Neural progenitor cell (in vitro differentiated cells): ENCODE measurements at regions not wholly inside any gene's neighbourhood (a gene's known extent, or its start where the extent isn't known, plus 50 kb on each side); places are given as distances from the start of the nearest gene placed in this dataset.

Source experiments
- DNase-seq: peaks from one replicate; pipeline ENCODE4 v3.0.0-alpha.2; 2016; ENCODE audit warnings: low spot score
- H2AFZ ChIP-seq: fragments of 200-600 bp; sonication (generic); replicated peaks from 2 replicates; pipeline ENCODE4 v1.6.1; 2016; ENCODE audit warnings: antibody characterized with exemption
- H3F3A ChIP-seq: fragments of 200-600 bp; sonication (generic); 2 replicates; pipeline ENCODE4 v1.6.1; 2016; ENCODE audit warnings: antibody characterized with exemption, low read depth
- H3K27ac ChIP-seq: fragments of 200-600 bp; sonication (generic); 2 replicates; pipeline ENCODE4 v1.5.1; 2016; ENCODE audit warnings: mild to moderate bottlenecking
- H3K27me3 ChIP-seq: fragments of 200-600 bp; sonication (generic); 2 replicates; pipeline ENCODE4 v1.6.1; 2016; ENCODE audit warnings: mild to moderate bottlenecking, moderate library complexity
- H3K36me3 ChIP-seq: fragments of 200-600 bp; sonication (generic); 2 replicates; pipeline ENCODE4 v1.5.1; 2016
- H3K4me1 ChIP-seq: fragments of 200-600 bp; sonication (generic); 2 replicates; pipeline ENCODE4 v1.6.1; 2016; ENCODE audit warnings: mixed run types
- H3K4me2 ChIP-seq: fragments of 200-600 bp; sonication (generic); 2 replicates; pipeline ENCODE4 v1.6.1; 2016
- H3K4me3 ChIP-seq: fragments of 200-600 bp; sonication (generic); 2 replicates; pipeline ENCODE4 v1.5.1; 2016
- H3K79me2 ChIP-seq: fragments of 200-600 bp; sonication (generic); 2 replicates; pipeline ENCODE4 v1.6.1; 2016; ENCODE audit warnings: low read depth
- H3K9ac ChIP-seq: fragments of 200-600 bp; sonication (generic); 2 replicates; pipeline ENCODE4 v1.6.1; 2016
- H3K9me3 ChIP-seq: fragments of 200-600 bp; sonication (generic); 2 replicates; pipeline ENCODE4 v1.5.1; 2016; ENCODE audit warnings: low read depth
- H4K20me1 ChIP-seq: fragments of 200-600 bp; sonication (generic); 2 replicates; pipeline ENCODE4 v1.6.1; 2016; ENCODE audit warnings: low read depth
- H3K27ac Mint-ChIP-seq: 3 replicates; pipeline ENCODE4 v1.8.0; 2021; ENCODE audit warnings: mixed read lengths
- H3K27me3 Mint-ChIP-seq: 2 replicates; pipeline ENCODE4 v1.8.0; 2022; ENCODE audit warnings: low read depth, mild to moderate bottlenecking, inconsistent platforms, moderate library complexity, mixed read lengths; ENCODE audit not compliant: insufficient read depth
- H3K36me3 Mint-ChIP-seq: 3 replicates; pipeline ENCODE4 v1.8.0; 2021; ENCODE audit warnings: mixed read lengths
- H3K4me1 Mint-ChIP-seq: 3 replicates; pipeline ENCODE4 v1.8.0; 2021; ENCODE audit warnings: mixed read lengths
- H3K4me3 Mint-ChIP-seq: 3 replicates; pipeline ENCODE4 v1.8.0; 2021; ENCODE audit warnings: mild to moderate bottlenecking, moderate library complexity, mixed read lengths
- H3K9me3 Mint-ChIP-seq: 3 replicates; pipeline ENCODE4 v1.8.0; 2020; ENCODE audit warnings: mixed read lengths
- EZH2 ChIP-seq: fragments of 200-600 bp; sonication (generic); IDR thresholded peaks from 2 replicates; pipeline ENCODE4 v1.6.1; 2017; ENCODE audit warnings: antibody characterized with exemption, mild to moderate bottlenecking, moderate library complexity
- EZH2phosphoT487 ChIP-seq: fragments of 200-600 bp; sonication (generic); IDR thresholded peaks from 2 replicates; pipeline ENCODE4 v1.6.1; 2017; ENCODE audit warnings: antibody characterized with exemption
- TF ChIP-seq, protein P1 (sequence below): fragments of 200-600 bp; sonication (generic); IDR thresholded peaks from 2 replicates; pipeline ENCODE4 v1.5.1; 2017; ENCODE audit warnings: antibody characterized with exemption, mild to moderate bottlenecking

GRCh38 chr6:53431704-53432103 is 83.0 kb upstream of the ELOVL5 start:
- TF ChIP-seq, protein P1, sequence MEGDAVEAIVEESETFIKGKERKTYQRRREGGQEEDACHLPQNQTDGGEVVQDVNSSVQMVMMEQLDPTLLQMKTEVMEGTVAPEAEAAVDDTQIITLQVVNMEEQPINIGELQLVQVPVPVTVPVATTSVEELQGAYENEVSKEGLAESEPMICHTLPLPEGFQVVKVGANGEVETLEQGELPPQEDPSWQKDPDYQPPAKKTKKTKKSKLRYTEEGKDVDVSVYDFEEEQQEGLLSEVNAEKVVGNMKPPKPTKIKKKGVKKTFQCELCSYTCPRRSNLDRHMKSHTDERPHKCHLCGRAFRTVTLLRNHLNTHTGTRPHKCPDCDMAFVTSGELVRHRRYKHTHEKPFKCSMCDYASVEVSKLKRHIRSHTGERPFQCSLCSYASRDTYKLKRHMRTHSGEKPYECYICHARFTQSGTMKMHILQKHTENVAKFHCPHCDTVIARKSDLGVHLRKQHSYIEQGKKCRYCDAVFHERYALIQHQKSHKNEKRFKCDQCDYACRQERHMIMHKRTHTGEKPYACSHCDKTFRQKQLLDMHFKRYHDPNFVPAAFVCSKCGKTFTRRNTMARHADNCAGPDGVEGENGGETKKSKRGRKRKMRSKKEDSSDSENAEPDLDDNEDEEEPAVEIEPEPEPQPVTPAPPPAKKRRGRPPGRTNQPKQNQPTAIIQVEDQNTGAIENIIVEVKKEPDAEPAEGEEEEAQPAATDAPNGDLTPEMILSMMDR, result no peak
- TF ChIP-seq EZH2 (no peak), EZH2phosphoT487 (no peak)
- Histone ChIP-seq H3K79me2 (no peaks in the 10 kb centered on the region), H3K9ac (no peak overlapping the region), H3K27ac (no peak overlapping the region), H3F3A (no peaks in the 10 kb centered on the region), H3K4me3 (no peak overlapping the region), H3K4me1 (no peaks in the 10 kb centered on the region), H3K36me3 (no peaks in the 10 kb centered on the region), H4K20me1 (no peaks in the 10 kb centered on the region), H3K27me3 (no peaks in the 10 kb centered on the region), H2AFZ (no peak overlapping the region), H3K9me3 (no peaks in the 10 kb centered on the region), H3K4me2 (no peak overlapping the region)
- DNase-seq, result no peak
- no peak overlapping the region for H3K4me3 Mint-ChIP-seq
- H3K27ac Mint-ChIP-seq, result no peak overlapping the region
- no peaks in the 10 kb centered on the region for H3K9me3 Mint-ChIP-seq
- H3K4me1 Mint-ChIP-seq, result peaks cover 14% of the 10 kb centered on the region
- no peaks in the 10 kb centered on the region for H3K36me3 Mint-ChIP-seq
- H3K27me3 Mint-ChIP-seq, result peaks cover 2% of the 10 kb centered on the region

- Histone ChIP-seq H3K27ac (no peak overlapping the region), H3K36me3 (no peaks in the 10 kb centered on the region), H2AFZ (no peak overlapping the region), H3K4me2 (no peak overlapping the region), H4K20me1 (no peaks in the 10 kb centered on the region), H3K9me3 (no peaks in the 10 kb centered on the region), H3K4me3 (no peak overlapping the region), H3K79me2 (no peaks in the 10 kb centered on the region), H3K27me3 (no peaks in the 10 kb centered on the region), H3K4me1 (no peaks in the 10 kb centered on the region), H3F3A (no peaks in the 10 kb centered on the region), H3K9ac (no peak overlapping the region)
- Mint-ChIP-seq H3K9me3 (no peaks in the 10 kb centered on the region), H3K4me1 (peaks cover 14% of the 10 kb centered on the region), H3K4me3 (peak overlapping the region; percentile 25), H3K36me3 (no peaks in the 10 kb centered on the region), H3K27ac (no peak overlapping the region), H3K27me3 (peaks cover 2% of the 10 kb centered on the region)
- TF ChIP-seq, protein P1, result no peak
- no peak for TF ChIP-seq EZH2phosphoT487
- TF ChIP-seq EZH2, result no peak
- DNase-seq, result no peak
Observed at GRCh38 chr6:53429401-53429800, 80.7 kb upstream of the ELOVL5 start.

DNA sequence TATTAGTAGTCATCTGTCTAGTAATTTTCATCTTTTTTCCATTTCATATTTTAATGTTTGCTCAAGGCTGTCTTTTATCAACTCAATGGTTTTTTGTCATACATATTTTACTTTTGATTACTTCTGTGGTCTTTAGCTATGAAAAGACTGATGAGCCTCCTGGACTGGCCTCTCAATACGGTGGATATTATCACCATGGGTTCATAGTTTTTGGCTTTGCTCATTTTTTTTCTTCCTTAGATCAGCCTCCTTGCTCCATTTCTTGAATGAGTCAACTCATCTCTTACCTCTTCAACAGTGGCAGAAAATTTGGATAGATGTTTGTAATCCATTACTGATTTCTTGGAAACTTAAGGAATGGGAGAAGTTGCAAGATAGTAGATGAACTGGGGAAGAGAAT is 80.1 kb upstream of the ELOVL5 start:
- H3K27me3 ChIP-seq, result no peaks in the 10 kb centered on the region
- no peak overlapping the region for H3K4me2 ChIP-seq
- Mint-ChIP-seq H3K27ac (no peak overlapping the region), H3K9me3 (no peaks in the 10 kb centered on the region), H3K27me3 (peaks cover 2% of the 10 kb centered on the region), H3K36me3 (no peaks in the 10 kb centered on the region), H3K4me1 (peaks cover 14% of the 10 kb centered on the region), H3K4me3 (peak overlapping the region; percentile 25)
- no peak for DNase-seq
- no peak overlapping the region for H3K9ac ChIP-seq
- H3K79me2 ChIP-seq, result no peaks in the 10 kb centered on the region
- TF ChIP-seq, protein P1, result no peak
- TF ChIP-seq EZH2phosphoT487 (no peak), EZH2 (no peak)
- H3K36me3 ChIP-seq, result no peaks in the 10 kb centered on the region
- no peak overlapping the region for H2AFZ ChIP-seq
- H3K4me1 ChIP-seq, result no peaks in the 10 kb centered on the region
- no peaks in the 10 kb centered on the region for H3F3A ChIP-seq
- no peak overlapping the region for H3K27ac ChIP-seq
- H3K9me3 ChIP-seq, result no peaks in the 10 kb centered on the region
- no peaks in the 10 kb centered on the region for H4K20me1 ChIP-seq
- no peak overlapping the region for H3K4me3 ChIP-seq
